Fibroblast of skin of scalp (primary cell): ENCODE measurements at regions not wholly inside any gene's neighbourhood (a gene's known extent, or its start where the extent isn't known, plus 50 kb on each side); places are given as distances from the start of the nearest gene placed in this dataset.
A peak's percentile ranks its signal among the peaks of the same experiment; 100 is the strongest.
"Not testable (repeated sequence)": the region's sequence is repeated elsewhere in the genome, so short reads cannot be mapped to it uniquely, and the experiment has no call there.

Source experiments
- DNase-seq: peaks from one replicate; pipeline ENCODE4 v3.0.0-alpha.2; 2013

DNA sequence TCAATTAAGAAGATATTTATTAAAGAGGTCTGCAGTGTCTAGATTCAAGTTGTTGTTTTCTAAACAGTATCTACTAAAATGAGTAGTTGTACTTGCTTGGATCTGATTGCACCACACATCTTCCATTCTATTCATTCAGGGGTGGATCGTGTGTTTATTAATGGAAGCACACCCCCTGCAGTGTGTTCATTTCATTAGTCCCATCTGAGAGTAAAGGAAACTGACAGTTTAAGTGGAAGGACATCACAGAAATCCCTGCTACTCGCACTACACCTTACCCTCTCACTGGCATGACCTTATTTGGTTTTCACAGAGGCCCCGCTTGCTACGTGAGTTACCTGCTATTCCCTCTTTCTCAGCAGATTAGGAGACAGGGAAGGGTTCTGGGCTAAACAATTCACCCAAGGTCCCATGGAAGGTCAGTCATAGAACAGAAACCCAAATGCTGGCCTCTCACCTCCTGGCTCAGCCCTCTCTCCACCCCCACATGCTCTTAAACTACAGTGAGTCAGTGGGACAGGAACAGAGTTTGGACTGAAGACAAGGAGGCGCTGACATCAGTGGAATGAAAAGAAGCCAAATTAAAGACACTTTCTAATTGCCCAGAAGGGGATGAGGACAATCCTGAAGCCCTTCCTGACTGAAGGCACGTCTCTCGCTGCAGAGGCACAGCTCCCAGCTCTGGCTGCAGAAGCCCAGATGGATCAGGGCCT, 369.2 kb upstream of the NRP1 start:
- DNase-seq, result peak; percentile 79

DNA sequence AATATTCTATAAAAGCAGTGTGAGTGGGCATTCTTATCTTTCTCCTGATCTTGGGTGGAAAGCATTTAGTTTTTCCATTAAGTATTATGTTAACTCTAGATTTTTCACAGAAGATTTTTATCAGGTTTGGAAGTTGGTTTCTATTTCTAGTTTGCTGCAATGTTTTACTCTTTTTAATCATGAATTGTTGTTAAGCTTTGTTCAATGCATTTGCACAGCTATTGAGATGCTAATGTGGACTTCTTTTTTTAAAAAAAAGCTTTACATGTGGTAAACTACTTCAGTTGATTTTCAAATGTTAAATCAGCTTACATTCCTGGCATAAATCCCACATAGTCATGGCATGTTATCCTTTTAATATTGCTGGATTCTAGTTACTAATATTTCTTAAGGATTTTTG, 363.6 kb upstream of the NRP1 start:
- peak; percentile 47 for DNase-seq

DNA sequence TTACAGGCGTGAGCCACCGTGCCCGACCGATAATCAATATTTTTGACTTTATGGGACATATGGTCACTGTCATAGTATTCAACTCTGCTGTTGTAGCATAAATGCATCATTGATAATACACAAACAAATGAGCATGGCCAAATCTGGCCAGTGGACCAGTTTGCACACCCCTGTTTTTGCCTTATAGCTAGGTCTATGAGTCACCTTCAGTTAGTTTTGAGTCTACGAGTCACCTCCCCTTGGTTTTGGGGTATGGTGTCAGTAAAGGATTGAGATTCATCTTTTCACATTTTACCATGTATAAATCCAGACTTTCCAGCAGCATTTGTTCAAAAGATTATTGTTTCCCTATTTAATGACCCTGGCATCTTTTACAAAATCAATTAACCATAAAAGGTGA, 362.5 kb upstream of the NRP1 start:
- DNase-seq, result no peak

GRCh38 chr10:33695536-33695935, 361.1 kb upstream of the NRP1 start:
- no peak for DNase-seq

DNA sequence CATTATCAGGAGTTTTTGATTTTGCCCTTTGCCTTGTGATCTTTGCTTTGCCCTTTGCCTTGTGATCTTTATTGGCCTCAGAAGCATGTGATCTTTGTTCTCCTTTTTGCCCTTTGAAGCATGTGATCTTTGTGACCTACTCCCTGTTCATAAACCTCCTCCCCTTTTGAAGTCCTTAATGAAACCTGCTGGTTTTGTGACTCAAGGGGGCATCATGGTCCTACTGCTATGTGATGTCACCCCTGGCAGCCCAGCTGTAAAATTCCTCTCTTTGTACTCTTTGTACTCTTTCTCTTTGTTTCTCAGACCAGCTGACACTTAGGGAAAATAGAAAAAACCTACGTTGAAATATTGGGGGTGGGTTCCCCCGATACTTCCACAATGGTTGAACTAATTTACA, 356.1 kb upstream of the NRP1 start:
- DNase-seq, result not testable (repeated sequence)

GRCh38 chr10:33688506-33688905, 354.0 kb upstream of the NRP1 start:
- DNase-seq, result no peak

- peak; percentile 39 for DNase-seq
Measured at GRCh38 chr10:33684211-33684611, 349.7 kb upstream of the NRP1 start.

GRCh38 chr10:33681595-33681994, 347.1 kb upstream of the NRP1 start:
- no peak for DNase-seq

GRCh38 chr10:33680036-33680435, 345.6 kb upstream of the NRP1 start:
- no peak for DNase-seq

DNA sequence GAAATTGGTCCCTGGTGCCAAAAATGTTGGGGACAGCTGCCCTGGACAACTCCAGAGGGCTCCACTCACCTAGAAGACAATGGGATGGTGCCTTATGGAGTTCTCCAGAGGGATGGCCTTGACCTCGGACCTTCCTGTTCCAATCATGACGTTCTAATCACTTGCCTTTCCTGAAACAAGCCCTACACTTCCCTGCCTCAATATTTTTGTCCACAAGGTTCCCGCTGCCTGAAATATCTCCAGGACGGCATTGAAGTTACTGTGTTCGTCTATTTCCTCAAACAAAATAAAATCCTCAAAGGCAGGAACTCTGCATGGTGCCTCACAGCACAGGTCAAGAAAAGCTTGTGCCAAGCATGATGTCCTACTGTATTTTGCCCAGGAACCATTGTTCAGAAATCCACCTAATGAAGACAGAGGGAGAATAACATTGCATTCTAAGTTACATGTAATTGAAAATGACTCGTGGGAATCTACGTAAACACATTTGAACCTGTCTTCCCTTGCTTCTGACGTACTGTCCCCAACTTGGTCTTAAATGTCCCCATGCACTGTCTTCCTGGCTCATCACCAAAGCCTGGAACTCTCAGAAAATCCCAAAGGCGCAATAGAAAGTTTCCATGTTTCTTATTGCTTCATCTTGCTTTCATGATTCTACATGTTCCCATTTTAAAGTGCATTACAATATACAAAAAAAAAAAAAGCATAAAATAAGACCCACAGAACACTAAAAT, 342.3 kb upstream of the NRP1 start:
- no peak for DNase-seq

- DNase-seq, result no peak
Measured at GRCh38 chr10:33674986-33675599, 340.6 kb upstream of the NRP1 start.

DNA sequence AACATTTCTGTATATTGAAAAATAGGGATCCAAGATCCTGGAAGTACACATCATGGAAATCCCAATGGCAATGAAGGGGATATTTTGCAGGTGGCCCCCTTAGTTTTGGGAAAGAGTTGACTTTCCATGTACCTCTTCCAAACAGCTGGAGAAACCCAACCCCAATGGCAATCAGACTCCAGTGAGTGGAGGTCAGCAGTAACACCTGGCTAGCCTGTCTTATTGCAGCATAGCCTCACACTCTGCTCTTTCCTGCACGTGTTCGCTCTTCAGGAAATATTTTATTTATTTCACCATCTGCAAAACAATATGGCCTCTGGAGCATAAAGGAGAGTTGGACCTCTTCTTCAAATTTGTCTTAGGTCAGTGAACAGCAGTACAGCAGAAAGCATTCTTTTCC, 340.0 kb upstream of the NRP1 start:
- no peak for DNase-seq

GRCh38 chr10:33673839-33674415, 339.5 kb upstream of the NRP1 start:
- no peak for DNase-seq

GRCh38 chr10:33669904-33670303, 335.4 kb upstream of the NRP1 start:
- DNase-seq, result no peak

DNA sequence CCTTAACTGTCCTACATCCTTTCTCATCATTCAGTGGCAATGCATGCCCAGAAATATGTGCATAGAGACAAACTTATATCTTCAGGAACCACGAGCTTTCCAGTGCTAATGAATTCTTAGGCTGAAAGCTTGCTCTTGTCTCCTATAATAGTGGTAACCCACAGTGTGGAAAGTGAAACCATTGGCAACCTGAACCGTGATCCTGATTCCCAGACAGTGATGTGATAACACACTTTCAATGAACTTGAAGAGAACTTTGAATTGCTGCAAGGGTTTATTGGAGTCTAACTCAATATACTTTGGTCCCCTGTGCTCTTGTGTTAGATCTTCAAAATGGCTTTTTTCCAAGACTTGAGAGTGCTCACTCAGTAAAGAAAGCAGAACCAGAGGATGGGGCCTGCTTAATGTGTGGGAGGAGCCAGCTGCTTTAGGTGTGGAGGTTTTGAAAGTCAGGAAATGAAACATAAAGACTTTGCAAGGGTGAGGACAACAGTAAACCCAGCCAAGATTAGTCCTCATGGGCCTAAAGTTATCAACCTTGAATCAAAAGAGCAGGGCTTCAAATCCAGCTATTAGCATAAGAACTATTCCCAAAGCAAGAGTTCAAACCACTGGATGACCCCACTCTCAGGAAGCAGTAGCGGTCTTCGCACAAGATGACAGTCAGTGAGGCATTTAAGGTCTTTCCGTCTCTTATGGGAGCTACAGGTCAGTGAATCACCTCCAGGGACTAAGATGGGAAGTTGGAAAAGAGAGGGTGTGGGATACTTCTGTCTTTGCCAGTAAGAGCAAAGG, 332.4 kb upstream of the NRP1 start:
- no peak for DNase-seq

DNA sequence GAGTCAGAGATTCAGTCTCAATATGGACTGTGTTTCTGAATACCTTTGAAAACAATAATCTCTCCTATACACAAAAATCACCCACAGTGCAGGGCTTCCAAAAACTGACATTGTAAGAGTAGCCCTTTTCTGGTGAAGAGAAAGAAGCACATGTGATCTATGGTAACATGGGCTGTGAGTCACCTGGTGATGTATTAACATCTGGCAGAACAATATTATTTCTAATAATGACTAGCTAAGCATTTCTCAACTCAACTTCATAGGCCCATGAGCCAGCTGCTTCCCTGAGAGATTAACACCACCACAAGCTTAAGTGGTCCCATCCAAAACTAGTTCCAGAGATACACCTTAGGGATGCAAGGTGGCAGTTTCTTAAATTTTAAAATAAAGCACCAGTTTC, 331.0 kb upstream of the NRP1 start:
- DNase-seq, result no peak

- no peak for DNase-seq
Measured at GRCh38 chr10:33664070-33664469, 329.6 kb upstream of the NRP1 start.

- DNase-seq, result peak; percentile 74
Measured at GRCh38 chr10:33661580-33662336, 327.3 kb upstream of the NRP1 start.

GRCh38 chr10:33660329-33660728, 325.9 kb upstream of the NRP1 start:
- DNase-seq, result no peak

DNA sequence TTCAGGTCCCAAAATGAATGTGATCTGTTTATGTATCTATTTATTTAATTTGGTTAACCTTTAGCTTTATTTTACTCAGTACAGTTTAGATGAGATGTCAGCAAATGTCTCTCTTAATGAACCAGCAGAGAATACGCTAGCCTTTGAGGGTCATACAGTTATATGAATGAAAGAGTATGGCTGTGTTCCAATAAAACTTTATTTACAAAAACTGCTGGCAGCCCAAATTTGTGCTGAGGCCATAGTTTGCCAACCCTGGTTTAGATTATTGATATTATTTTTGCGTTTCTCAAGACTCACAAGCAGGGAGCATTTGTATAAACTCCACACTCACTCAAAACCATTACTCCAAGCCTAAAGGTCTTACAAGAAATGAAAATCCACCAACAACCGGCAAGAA, 323.4 kb upstream of the NRP1 start:
- no peak for DNase-seq

- peak; percentile 36 for DNase-seq
Measured at GRCh38 chr10:33657154-33657908, 322.9 kb upstream of the NRP1 start.
